ENCODE measurements at regions not wholly inside any gene's neighbourhood (a gene's known extent, or its start where the extent isn't known, plus 50 kb on each side); places are given as distances from the start of the nearest gene placed in this dataset.

DNA sequence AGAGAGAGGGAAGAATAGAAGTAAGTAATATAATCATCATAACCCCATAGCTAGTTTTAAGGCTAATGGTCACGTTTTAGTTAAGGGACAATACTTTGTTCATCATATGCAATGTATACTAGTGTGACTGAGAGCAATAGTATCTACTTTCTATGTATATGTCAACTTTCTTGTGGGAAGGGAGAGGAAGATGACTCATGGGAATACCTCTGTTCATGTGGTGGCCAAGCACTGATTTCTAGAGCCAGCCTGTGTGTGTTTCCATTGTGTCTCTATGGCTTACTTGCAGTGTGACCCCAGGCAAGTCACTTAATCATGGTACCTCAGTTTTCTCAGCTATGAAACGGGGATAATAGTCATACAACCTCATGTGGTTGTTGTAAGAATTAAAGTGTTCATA, 639.6 kb downstream of the CETN3 start:
- Histone ChIP-seq H3K4me3 (ENCODE audit: low read length) (no peak overlapping the region), H3K9me2 (ENCODE audit: insufficient read depth, low read length) (no peaks in the 10 kb centered on the region), H3K9me3 (ENCODE audit: low read length) (no peaks in the 10 kb centered on the region), H4K20me1 (ENCODE audit: insufficient read depth) (no peaks in the 10 kb centered on the region), H3K36me3 (ENCODE audit: insufficient read depth, low read length) (no peaks in the 10 kb centered on the region), H3K4me2 (ENCODE audit: low read length) (no peak overlapping the region), H3K27ac (ENCODE audit: low read length) (no peak overlapping the region), H3K79me2 (replicated peaks; ENCODE audit: insufficient read depth, low read length) (no peaks in the 10 kb centered on the region), H3F3A (ENCODE audit: insufficient read depth, low read length, poor library complexity, severe bottlenecking) (no peaks in the 10 kb centered on the region), H2AFZ (ENCODE audit: low read depth, low read length) (no peak overlapping the region), H3K9ac (ENCODE audit: low read length) (no peak overlapping the region), H3K27me3 (ENCODE audit: insufficient read depth, low read depth, low read length) (no peaks in the 10 kb centered on the region)
- TF ChIP-seq RAD21 (conservative IDR thresholded peaks at IDR 0.05) (no peak), SMC3 (conservative IDR thresholded peaks at IDR 0.05; ENCODE audit: poor library complexity) (no peak)

- Histone ChIP-seq H3K27ac (ENCODE audit: low read length) (no peak overlapping the region), H3K9me2 (ENCODE audit: insufficient read depth, low read length) (no peaks in the 10 kb centered on the region), H2AFZ (ENCODE audit: low read depth, low read length) (no peak overlapping the region), H3K9ac (ENCODE audit: low read length) (no peak overlapping the region), H3K9me3 (ENCODE audit: low read length) (no peaks in the 10 kb centered on the region), H3K36me3 (ENCODE audit: insufficient read depth, low read length) (no peaks in the 10 kb centered on the region), H3K4me2 (ENCODE audit: low read length) (no peak overlapping the region), H3K27me3 (ENCODE audit: insufficient read depth, low read depth, low read length) (no peaks in the 10 kb centered on the region), H4K20me1 (ENCODE audit: insufficient read depth) (no peaks in the 10 kb centered on the region), H3K4me3 (ENCODE audit: low read length) (no peak overlapping the region), H3K79me2 (replicated peaks; ENCODE audit: insufficient read depth, low read length) (no peaks in the 10 kb centered on the region), H3F3A (ENCODE audit: insufficient read depth, low read length, poor library complexity, severe bottlenecking) (no peaks in the 10 kb centered on the region)
- TF ChIP-seq POLR2AphosphoS5 (IDR thresholded peaks at IDR 0.05) (no peak), EZH2 (IDR thresholded peaks at IDR 0.05; ENCODE audit: borderline replicate concordance, insufficient read depth, low read length, poor library complexity, severe bottlenecking) (no peak), EP300 (conservative IDR thresholded peaks at IDR 0.05; ENCODE audit: poor library complexity, severe bottlenecking) (no peak), SMC3 (conservative IDR thresholded peaks at IDR 0.05; ENCODE audit: poor library complexity) (no peak), TAF1 (IDR thresholded peaks at IDR 0.05; ENCODE audit: low read depth) (no peak), MXI1 (conservative IDR thresholded peaks at IDR 0.05; ENCODE audit: poor library complexity, severe bottlenecking) (no peak), RAD21 (conservative IDR thresholded peaks at IDR 0.05) (no peak)
- TF ChIP-seq, protein P1, sequence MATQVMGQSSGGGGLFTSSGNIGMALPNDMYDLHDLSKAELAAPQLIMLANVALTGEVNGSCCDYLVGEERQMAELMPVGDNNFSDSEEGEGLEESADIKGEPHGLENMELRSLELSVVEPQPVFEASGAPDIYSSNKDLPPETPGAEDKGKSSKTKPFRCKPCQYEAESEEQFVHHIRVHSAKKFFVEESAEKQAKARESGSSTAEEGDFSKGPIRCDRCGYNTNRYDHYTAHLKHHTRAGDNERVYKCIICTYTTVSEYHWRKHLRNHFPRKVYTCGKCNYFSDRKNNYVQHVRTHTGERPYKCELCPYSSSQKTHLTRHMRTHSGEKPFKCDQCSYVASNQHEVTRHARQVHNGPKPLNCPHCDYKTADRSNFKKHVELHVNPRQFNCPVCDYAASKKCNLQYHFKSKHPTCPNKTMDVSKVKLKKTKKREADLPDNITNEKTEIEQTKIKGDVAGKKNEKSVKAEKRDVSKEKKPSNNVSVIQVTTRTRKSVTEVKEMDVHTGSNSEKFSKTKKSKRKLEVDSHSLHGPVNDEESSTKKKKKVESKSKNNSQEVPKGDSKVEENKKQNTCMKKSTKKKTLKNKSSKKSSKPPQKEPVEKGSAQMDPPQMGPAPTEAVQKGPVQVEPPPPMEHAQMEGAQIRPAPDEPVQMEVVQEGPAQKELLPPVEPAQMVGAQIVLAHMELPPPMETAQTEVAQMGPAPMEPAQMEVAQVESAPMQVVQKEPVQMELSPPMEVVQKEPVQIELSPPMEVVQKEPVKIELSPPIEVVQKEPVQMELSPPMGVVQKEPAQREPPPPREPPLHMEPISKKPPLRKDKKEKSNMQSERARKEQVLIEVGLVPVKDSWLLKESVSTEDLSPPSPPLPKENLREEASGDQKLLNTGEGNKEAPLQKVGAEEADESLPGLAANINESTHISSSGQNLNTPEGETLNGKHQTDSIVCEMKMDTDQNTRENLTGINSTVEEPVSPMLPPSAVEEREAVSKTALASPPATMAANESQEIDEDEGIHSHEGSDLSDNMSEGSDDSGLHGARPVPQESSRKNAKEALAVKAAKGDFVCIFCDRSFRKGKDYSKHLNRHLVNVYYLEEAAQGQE (IDR thresholded peaks at IDR 0.05; ENCODE audit: borderline replicate concordance): no peak
- TF ChIP-seq, protein P2, sequence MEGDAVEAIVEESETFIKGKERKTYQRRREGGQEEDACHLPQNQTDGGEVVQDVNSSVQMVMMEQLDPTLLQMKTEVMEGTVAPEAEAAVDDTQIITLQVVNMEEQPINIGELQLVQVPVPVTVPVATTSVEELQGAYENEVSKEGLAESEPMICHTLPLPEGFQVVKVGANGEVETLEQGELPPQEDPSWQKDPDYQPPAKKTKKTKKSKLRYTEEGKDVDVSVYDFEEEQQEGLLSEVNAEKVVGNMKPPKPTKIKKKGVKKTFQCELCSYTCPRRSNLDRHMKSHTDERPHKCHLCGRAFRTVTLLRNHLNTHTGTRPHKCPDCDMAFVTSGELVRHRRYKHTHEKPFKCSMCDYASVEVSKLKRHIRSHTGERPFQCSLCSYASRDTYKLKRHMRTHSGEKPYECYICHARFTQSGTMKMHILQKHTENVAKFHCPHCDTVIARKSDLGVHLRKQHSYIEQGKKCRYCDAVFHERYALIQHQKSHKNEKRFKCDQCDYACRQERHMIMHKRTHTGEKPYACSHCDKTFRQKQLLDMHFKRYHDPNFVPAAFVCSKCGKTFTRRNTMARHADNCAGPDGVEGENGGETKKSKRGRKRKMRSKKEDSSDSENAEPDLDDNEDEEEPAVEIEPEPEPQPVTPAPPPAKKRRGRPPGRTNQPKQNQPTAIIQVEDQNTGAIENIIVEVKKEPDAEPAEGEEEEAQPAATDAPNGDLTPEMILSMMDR (IDR thresholded peaks at IDR 0.05; ENCODE audit: poor library complexity, severe bottlenecking): no peak
Measured at GRCh38 chr5:89759802-89760201, 649.8 kb downstream of the CETN3 start.

GRCh38 chr5:89758146-89758545, 651.4 kb downstream of the CETN3 start:
- H3K27ac ChIP-seq (ENCODE audit: low read length): no peak overlapping the region
- no peak overlapping the region for H3K4me2 ChIP-seq (ENCODE audit: low read length)
- no peak overlapping the region for H2AFZ ChIP-seq (ENCODE audit: low read depth, low read length)
- no peaks in the 10 kb centered on the region for H3K9me2 ChIP-seq (ENCODE audit: insufficient read depth, low read length)
- H3F3A ChIP-seq (ENCODE audit: insufficient read depth, low read length, poor library complexity, severe bottlenecking): no peaks in the 10 kb centered on the region
- H3K9me3 ChIP-seq (ENCODE audit: low read length): no peaks in the 10 kb centered on the region
- TF ChIP-seq, protein P1 (IDR thresholded peaks at IDR 0.05; ENCODE audit: borderline replicate concordance): no peak
- TF ChIP-seq, protein P2 (IDR thresholded peaks at IDR 0.05; ENCODE audit: poor library complexity, severe bottlenecking): no peak
- no peak for TF ChIP-seq EZH2 (IDR thresholded peaks at IDR 0.05; ENCODE audit: borderline replicate concordance, insufficient read depth, low read length, poor library complexity, severe bottlenecking)
- TF ChIP-seq POLR2AphosphoS5 (IDR thresholded peaks at IDR 0.05): no peak
- no peak for TF ChIP-seq MXI1 (conservative IDR thresholded peaks at IDR 0.05; ENCODE audit: poor library complexity, severe bottlenecking)
- no peak for TF ChIP-seq TAF1 (IDR thresholded peaks at IDR 0.05; ENCODE audit: low read depth)
- no peak for TF ChIP-seq RAD21 (conservative IDR thresholded peaks at IDR 0.05)
- no peak for TF ChIP-seq SMC3 (conservative IDR thresholded peaks at IDR 0.05; ENCODE audit: poor library complexity)
- no peak for TF ChIP-seq EP300 (conservative IDR thresholded peaks at IDR 0.05; ENCODE audit: poor library complexity, severe bottlenecking)
- H3K4me3 ChIP-seq (ENCODE audit: low read length): no peak overlapping the region
- H3K27me3 ChIP-seq (ENCODE audit: insufficient read depth, low read depth, low read length): no peaks in the 10 kb centered on the region
- no peaks in the 10 kb centered on the region for H3K79me2 ChIP-seq (replicated peaks; ENCODE audit: insufficient read depth, low read length)
- no peak overlapping the region for H3K9ac ChIP-seq (ENCODE audit: low read length)
- H4K20me1 ChIP-seq (ENCODE audit: insufficient read depth): no peaks in the 10 kb centered on the region
- no peaks in the 10 kb centered on the region for H3K36me3 ChIP-seq (ENCODE audit: insufficient read depth, low read length)

Data from neural cell (in vitro differentiated cells).